Immature natural killer cell (primary cell): ENCODE measurements at regions not wholly inside any gene's neighbourhood (a gene's known extent, or its start where the extent isn't known, plus 50 kb on each side); places are given as distances from the start of the nearest gene placed in this dataset.

Experiments used
- DNase-seq, 3 donors: peaks; one replicate each; pipeline ENCODE4 v3.0.0; 2022; ENCODE audit warnings: mixed read lengths in 1 of 3
- H3K27ac Mint-ChIP-seq, 6 donors: one replicate each; pipeline ENCODE4 v1.8.0; 2020; ENCODE audit warnings: mixed read lengths in 6 of 6, mild to moderate bottlenecking in 5 of 6, inconsistent platforms in 4 of 6, moderate library complexity in 3 of 6
- H3K27me3 Mint-ChIP-seq, 3 donors: one replicate each; pipeline ENCODE4 v1.8.0; 2020 to 2021; ENCODE audit warnings: low read depth in 3 of 3, mild to moderate bottlenecking in 3 of 3, mixed read lengths in 3 of 3, moderate library complexity in 3 of 3, inconsistent platforms in 1 of 3
- H3K36me3 Mint-ChIP-seq, 3 donors: one replicate each; pipeline ENCODE4 v1.8.0; 2020; ENCODE audit warnings: mixed read lengths in 3 of 3, inconsistent platforms in 2 of 3, mild to moderate bottlenecking in 2 of 3
- H3K4me1 Mint-ChIP-seq, 2 donors: one replicate each; pipeline ENCODE4 v1.8.0; 2020; ENCODE audit warnings: inconsistent platforms in 2 of 2, mild to moderate bottlenecking in 2 of 2, mixed read lengths in 2 of 2, moderate library complexity in 1 of 2
- H3K4me3 Mint-ChIP-seq, 5 donors: one replicate each; pipeline ENCODE4 v1.8.0; 2020; ENCODE audit warnings: mild to moderate bottlenecking in 5 of 5, mixed read lengths in 5 of 5, inconsistent platforms in 3 of 5, moderate library complexity in 3 of 5
- H3K9me3 Mint-ChIP-seq, 6 donors: one replicate each; pipeline ENCODE4 v1.8.0; 2020; ENCODE audit warnings: mild to moderate bottlenecking in 6 of 6, mixed read lengths in 6 of 6, inconsistent platforms in 4 of 6, moderate library complexity in 3 of 6

DNA sequence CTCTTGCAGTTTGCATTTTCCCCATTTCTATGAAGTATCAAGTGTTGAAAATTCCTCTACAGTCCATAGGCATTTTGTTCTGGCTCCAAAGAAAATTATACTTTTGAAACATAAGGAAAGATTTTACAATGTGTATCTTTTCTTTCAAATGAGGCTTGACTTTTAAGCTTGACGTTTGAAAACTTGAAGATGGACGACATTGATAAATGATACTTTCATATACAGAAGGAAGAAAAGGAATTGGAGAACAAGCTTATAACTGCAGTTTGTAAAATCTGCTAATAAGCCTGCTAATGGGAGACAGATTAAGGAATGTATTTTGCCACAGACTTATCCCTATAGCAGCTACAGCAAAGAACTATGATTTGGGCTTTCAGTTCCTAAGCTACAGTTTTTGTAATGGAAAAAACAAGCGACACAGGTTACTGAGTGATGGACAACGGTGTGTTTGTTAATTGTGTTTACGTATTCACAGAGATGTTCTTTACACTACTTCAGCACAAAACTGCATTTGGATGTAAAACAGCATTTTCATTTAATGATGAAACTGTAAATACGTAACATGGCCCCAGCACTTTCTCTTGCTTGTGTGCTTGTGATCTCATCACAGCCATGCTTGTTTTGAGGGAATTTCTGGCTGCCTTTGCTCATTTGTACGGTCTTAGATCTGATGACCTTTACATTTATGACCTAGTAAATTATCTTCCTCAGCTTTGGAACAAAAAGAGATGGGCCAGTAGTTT, 83.2 kb upstream of the FAT1 start:
- Mint-ChIP-seq H3K27ac (no peak overlapping the region), H3K27me3 (peaks cover 0 to 2% (median 0%) of the 10 kb centered on the region in 3 donors), H3K4me3 (no peak overlapping the region), H3K36me3 (no peaks in the 10 kb centered on the region), H3K9me3 (peaks cover 0 to 16% (median 3%) of the 10 kb centered on the region in 6 donors), H3K4me1 (no peaks in the 10 kb centered on the region)
- no peak for DNase-seq

DNA sequence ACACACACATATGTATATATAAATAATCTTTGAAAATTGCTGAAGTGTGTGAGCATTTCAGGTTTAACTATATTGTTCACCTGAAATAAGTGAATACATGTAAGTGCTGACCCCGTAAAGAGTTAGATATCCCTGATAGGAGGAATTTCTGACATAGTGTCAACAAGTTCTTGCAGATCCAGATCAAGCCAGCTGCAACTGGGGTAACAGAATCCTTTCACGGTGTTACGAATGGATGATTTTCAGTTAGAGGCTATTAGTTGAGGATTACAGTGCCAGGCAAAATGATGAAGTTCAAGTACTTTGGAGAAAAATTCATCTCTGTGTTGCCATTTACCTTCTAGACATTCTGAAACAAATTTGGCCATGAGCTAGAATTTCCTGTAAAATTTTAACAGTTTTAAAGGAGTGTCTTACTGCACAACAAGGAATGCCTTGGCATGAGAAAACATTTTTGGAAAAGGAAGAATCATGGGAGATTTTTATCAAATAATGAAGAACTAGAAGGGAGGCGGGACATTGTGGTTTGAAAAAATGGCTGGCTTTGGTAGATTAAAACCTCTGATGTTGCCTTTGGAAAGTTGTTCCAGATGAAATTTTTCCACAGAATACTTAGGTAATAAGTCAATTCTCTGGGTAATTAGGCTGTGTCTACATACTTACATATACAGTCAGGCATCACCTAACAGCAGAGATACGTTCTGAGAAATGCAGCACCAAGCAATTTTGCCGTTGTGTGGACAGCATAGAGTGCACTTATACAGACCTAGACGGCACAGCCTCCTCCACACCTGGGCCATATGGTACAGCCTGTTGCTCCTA, 84.4 kb upstream of the FAT1 start:
- H3K27me3 Mint-ChIP-seq = peaks cover 0 to 2% (median 1%) of the 10 kb centered on the region in 3 donors
- no peaks in the 10 kb centered on the region for H3K4me1 Mint-ChIP-seq
- no peak for DNase-seq

DNA sequence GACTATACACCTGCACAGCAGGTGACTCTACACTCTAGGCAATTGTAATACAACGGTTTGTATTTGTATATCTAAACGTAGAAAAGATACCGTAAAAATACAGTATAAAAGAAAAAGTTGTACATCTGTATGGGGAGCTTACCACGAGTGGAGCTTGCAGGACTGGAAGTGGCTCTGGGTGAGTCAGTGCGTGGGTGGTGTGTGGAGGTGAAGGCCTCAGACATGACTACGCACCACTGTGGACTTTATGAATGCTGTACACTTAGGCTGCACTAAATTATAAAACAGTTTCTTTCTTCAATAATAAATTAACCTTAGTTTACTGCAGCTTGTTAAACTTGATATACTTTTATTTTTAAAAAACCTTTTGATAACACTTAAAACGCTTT, 85.0 kb upstream of the FAT1 start:
- Mint-ChIP-seq H3K27ac (no peak overlapping the region), H3K9me3 (peaks cover 0 to 11% (median 6%) of the 10 kb centered on the region in 6 donors), H3K27me3 (peaks cover 0 to 2% (median 1%) of the 10 kb centered on the region in 3 donors), H3K4me3 (no peak overlapping the region), H3K36me3 (no peaks in the 10 kb centered on the region), H3K4me1 (no peaks in the 10 kb centered on the region)
- no peak for DNase-seq

More for the DNA sequence above, 84.4 kb upstream of the FAT1 start:
- no peak overlapping the region for H3K4me3 Mint-ChIP-seq
- no peak overlapping the region for H3K27ac Mint-ChIP-seq
- H3K9me3 Mint-ChIP-seq = peaks cover 0 to 11% (median 2%) of the 10 kb centered on the region in 6 donors
- no peaks in the 10 kb centered on the region for H3K36me3 Mint-ChIP-seq

DNA sequence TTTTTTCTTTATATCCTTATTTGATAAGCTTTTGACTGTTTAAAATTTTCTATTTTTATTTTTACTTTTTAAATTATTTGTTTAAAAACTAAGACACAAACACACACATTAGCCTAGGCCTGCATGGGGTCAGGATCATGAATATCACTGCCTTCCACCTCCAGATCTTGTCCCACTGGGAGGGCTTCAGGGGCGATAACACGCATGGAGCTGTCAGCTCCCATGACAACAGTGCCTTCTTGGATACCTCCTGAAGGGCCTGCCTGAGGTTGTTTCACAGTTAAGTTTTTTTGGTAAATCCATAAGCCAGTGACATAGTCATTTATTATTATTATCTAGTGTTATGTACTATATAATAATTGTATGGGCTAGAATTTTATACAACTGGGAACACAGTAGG, 85.4 kb upstream of the FAT1 start:
- H3K36me3 Mint-ChIP-seq = no peaks in the 10 kb centered on the region
- H3K4me3 Mint-ChIP-seq = no peak overlapping the region
- H3K27ac Mint-ChIP-seq = no peak overlapping the region
- no peaks in the 10 kb centered on the region for H3K4me1 Mint-ChIP-seq
- DNase-seq = no peak
- H3K9me3 Mint-ChIP-seq = peaks cover 0 to 11% (median 6%) of the 10 kb centered on the region in 6 donors
- H3K27me3 Mint-ChIP-seq = peaks cover 0 to 2% (median 1%) of the 10 kb centered on the region in 3 donors

DNA sequence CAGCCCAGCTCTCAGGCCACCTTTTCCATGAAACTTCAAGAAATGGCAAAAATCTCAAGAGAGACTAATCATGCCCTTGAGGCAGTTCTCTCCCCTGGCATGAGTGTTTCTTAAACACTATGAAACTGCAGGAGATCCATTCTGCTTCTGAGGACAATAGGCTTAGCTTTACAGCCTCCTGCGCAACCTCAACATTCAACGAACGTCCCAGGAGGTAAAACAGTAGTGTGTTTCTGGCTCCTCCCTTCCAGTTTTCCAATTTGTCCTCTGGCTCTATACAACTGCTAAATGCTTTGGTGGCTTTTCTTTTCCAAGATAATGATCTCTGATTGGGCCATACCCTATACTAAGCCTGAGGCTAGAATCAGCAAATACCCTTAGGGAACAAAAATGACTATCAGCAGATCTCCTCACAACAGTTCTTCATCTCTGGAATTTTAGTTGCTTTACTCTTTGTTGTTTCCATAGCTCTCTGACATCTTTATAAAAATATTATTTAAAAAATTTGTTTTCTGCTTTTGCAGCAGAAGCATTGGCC, 87.0 kb upstream of the FAT1 start:
- no peak for DNase-seq
- no peak overlapping the region for H3K27ac Mint-ChIP-seq
- peaks cover 0 to 2% (median 1%) of the 10 kb centered on the region in 3 donors for H3K27me3 Mint-ChIP-seq
- peaks cover 1 to 9% (median 5%) of the 10 kb centered on the region in 6 donors for H3K9me3 Mint-ChIP-seq
- H3K36me3 Mint-ChIP-seq = no peaks in the 10 kb centered on the region
- no peak overlapping the region for H3K4me3 Mint-ChIP-seq
- no peaks in the 10 kb centered on the region for H3K4me1 Mint-ChIP-seq

DNA sequence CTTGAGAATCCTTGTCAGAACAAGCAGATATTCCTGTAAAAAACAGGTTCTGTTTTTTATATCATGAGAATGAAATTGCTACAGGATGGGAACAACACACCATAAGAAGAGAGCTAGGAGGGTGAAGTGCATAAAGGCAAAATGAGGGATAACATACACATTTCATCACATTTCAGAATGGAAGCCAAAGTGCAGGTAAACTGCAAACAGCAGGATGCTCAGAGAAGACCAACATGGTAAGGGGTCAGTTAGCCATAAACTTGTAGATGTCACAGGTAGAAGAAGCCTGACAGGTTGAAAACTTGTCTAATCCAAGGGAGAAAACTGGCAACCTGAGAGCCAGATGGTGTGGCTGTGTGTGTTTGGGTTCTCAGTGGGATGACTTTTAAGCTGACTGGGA, 88.9 kb upstream of the FAT1 start:
- DNase-seq = no peak
- Mint-ChIP-seq H3K27ac (no peak overlapping the region), H3K9me3 (peaks cover 1 to 11% (median 5%) of the 10 kb centered on the region in 6 donors), H3K4me3 (no peak overlapping the region), H3K4me1 (no peaks in the 10 kb centered on the region), H3K36me3 (no peaks in the 10 kb centered on the region), H3K27me3 (peaks cover 0 to 1% (median 0%) of the 10 kb centered on the region in 3 donors)

DNA sequence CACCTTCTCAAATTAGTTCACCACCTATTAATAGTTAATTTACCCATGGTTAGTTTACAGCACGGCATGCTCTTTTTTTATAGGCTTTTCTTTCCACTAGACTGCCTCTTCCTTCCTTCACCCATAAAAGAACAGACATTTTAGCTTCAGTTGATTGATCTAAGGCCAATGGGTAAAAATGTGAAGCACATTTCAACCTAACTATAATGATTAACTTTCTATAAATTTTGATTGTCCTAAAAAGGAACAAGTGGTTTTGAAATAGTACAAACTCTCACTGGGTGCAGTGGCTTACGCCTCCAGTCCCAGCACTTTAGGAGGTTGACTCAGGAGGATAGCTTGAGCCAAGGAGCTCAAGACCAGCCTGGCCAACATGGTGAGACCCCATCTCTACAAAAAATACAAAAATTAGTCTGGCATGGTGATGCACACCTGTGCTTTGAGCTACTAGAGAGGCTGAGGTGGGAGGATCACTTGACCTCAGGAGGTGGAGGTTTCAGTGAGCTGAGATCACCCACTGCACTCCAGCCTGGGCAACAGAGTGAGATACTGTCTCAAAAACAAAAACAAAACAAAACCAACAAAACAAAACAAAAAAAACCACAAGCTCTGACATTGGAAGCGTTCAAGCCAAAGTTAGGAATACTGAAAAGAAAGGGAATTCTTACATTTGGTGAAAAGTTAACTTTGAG, 89.9 kb upstream of the FAT1 start:
- H3K27ac Mint-ChIP-seq = no peak overlapping the region
- DNase-seq = no peak
- no peaks in the 10 kb centered on the region for H3K36me3 Mint-ChIP-seq
- H3K4me3 Mint-ChIP-seq = no peak overlapping the region
- H3K9me3 Mint-ChIP-seq = peaks cover 1 to 12% (median 5%) of the 10 kb centered on the region in 6 donors
- no peaks in the 10 kb centered on the region for H3K4me1 Mint-ChIP-seq
- H3K27me3 Mint-ChIP-seq = peaks cover 0 to 1% (median 0%) of the 10 kb centered on the region in 3 donors

DNA sequence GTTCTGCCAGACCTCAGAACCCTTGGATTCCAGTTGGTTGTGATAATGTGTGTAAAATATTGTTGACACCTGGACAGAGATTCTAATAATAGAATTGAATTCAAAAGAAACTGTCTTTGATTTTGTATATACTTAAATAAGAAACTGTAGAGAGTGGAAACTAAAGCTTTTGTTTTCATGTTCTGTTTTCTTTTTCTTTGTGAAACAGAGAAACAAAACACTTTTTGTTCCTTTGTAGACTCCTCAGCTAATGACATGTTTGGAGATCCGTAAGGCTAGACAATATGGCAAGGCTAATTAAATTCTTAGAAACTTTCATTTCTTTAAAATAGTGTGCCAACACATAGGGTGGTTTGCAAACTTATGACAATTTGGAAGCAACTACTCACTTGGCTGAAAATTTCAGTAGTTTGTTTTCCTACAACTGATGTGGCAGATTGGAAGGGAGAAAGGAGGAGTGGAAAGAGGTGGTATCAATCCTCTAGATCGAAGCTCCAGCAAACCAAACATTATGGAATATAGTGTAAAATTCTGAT, 90.9 kb upstream of the FAT1 start:
- Mint-ChIP-seq H3K36me3 (no peaks in the 10 kb centered on the region), H3K27ac (no peak overlapping the region), H3K9me3 (peaks cover 1 to 16% (median 9%) of the 10 kb centered on the region in 6 donors), H3K4me3 (no peak overlapping the region), H3K4me1 (no peaks in the 10 kb centered on the region), H3K27me3 (peaks cover 0 to 1% (median 0%) of the 10 kb centered on the region in 3 donors)
- DNase-seq = no peak

DNA sequence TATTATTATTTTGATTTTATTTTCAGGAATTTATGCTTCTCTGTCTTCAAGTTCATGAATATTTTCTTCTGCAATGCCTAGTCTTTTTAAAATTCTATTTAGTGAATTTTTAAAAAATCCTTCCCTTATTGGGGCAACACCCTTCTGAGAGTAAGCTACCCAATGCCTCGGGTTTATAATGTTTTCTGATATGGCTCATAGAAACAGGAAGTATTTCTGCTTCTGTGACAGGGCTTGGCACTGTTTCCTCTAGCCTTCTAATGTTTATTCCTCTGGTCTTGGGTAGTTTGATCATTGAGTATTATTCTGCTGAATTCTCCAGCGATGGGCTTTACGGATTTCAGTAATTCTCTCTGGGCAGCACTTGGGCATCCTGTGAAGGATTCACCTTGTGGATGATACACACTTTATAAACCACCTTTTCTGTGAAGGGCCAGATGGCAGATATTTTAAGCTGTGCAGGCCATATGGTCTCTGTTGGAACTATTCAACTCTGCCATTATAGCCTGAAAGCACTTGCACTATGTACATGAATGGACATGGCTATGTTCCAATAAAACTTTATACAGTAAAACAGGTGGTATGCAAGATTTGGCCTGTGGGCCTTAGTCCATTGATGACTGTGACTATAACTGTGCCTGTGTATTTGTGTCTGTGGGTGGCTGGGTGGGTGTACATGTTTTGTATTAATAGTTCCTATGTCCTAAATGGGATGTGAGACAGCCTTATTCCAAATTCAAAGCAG, 95.9 kb upstream of the FAT1 start:
- Mint-ChIP-seq H3K9me3 (peaks cover 0 to 28% (median 12%) of the 10 kb centered on the region in 6 donors), H3K4me1 (no peaks in the 10 kb centered on the region), H3K36me3 (no peaks in the 10 kb centered on the region), H3K27me3 (no peaks in the 10 kb centered on the region), H3K27ac (no peak overlapping the region), H3K4me3 (no peak overlapping the region)
- DNase-seq = no peak

DNA sequence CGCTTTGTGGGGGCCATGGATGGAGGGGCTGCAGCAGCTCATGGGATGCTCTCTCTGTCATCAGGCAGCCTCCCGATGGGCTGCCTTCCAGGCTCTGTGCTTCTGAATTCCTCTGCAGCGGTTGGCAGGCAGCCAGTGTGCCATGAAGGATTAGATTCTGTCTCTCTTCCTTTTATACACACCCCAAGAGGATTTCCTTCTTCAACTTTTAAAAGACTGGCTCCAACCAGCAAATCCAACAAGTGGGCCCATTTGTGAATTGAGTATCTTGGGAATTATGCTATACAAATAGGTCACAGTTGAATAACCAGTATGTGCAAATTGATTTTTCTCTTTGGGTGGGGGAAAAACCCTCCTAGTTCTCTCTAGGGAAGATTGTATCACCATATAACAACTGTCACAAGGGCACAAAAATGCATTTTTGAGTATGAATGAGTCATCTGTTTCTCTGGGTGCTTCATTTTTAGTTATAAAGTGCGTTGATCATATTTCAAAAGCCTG, 96.8 kb upstream of the FAT1 start:
- H3K4me1 Mint-ChIP-seq = no peaks in the 10 kb centered on the region
- peaks cover 0 to 33% (median 11%) of the 10 kb centered on the region in 6 donors for H3K9me3 Mint-ChIP-seq
- no peaks in the 10 kb centered on the region for H3K27me3 Mint-ChIP-seq
- no peaks in the 10 kb centered on the region for H3K36me3 Mint-ChIP-seq
- DNase-seq = no peak
- no peak overlapping the region for H3K27ac Mint-ChIP-seq
- no peak overlapping the region for H3K4me3 Mint-ChIP-seq

DNA sequence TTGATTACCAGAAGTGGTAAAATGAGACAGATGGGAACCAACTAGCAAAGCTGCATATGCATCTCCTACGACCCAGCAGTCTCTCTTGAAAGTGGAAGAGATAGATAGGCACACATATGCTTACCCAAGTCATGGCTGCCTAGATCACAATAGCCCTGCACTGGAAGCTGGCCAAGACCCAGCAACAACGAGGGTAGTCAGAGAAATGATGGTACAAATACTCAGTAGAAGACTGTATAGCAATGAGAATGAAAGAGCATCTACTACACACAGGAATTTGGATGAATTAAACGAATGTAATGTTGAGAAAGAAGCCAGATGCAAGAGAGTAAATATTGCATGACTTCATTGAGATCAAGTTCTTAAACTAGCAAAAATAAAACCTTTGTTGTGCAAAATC, 100.3 kb upstream of the FAT1 start:
- Mint-ChIP-seq H3K36me3 (peaks cover 0 to 1% (median 0%) of the 10 kb centered on the region in 3 donors), H3K9me3 (peaks cover 0 to 29% (median 8%) of the 10 kb centered on the region in 6 donors), H3K4me1 (no peaks in the 10 kb centered on the region), H3K27me3 (no peaks in the 10 kb centered on the region), H3K4me3 (no peak overlapping the region), H3K27ac (no peak overlapping the region)
- DNase-seq = no peak

DNA sequence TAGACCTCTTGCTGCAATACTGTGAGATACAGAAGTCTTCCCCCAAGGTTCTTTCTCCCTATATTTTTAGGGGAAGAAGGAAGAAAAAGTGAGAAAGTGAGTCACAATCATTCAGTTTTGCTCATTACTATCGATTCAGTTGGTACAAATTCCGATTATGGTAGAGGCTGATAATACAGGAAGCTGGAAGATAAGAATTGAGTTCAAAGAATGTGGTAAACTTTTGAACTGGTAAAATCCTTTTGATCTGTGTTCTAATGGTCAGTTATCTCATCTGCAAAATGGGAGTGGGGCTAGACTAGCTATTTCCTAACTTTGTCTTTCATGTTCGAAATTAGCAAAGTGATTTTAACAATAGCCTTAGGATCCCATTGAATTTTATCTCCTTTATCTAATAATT, 101.4 kb upstream of the FAT1 start:
- Mint-ChIP-seq H3K4me3 (no peak overlapping the region), H3K36me3 (peaks cover 0 to 3% (median 2%) of the 10 kb centered on the region in 3 donors), H3K27ac (no peak overlapping the region), H3K27me3 (no peaks in the 10 kb centered on the region), H3K4me1 (no peaks in the 10 kb centered on the region), H3K9me3 (peaks cover 2 to 32% (median 10%) of the 10 kb centered on the region in 6 donors)
- DNase-seq = no peak

DNA sequence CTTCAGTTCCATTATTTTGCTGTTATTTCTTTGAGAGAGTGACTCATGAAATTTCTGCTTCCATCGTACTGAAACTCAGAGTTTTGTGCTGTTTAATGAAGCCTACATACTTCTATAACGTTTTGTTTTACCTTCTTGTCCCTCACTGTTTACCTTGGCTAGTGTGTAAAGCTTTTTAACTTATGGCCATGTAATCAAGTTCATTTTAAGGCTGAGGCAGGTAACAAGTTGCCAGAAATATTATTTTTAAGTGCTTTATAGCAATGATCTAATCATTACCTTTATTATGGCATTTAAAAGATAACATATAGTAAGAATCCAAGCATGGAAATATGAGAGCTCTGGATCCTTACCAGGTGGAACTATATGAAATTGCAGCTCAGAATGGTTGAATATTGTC, 102.3 kb upstream of the FAT1 start:
- no peaks in the 10 kb centered on the region for H3K27me3 Mint-ChIP-seq
- no peak overlapping the region for H3K4me3 Mint-ChIP-seq
- no peak for DNase-seq
- peaks cover 0 to 5% (median 3%) of the 10 kb centered on the region in 3 donors for H3K36me3 Mint-ChIP-seq
- H3K9me3 Mint-ChIP-seq = peaks cover 5 to 36% (median 14%) of the 10 kb centered on the region in 6 donors
- H3K4me1 Mint-ChIP-seq = no peaks in the 10 kb centered on the region
- H3K27ac Mint-ChIP-seq = no peak overlapping the region
